ENCODE measurements at regions not wholly inside any gene's neighbourhood (a gene's known extent, or its start where the extent isn't known, plus 50 kb on each side); places are given as distances from the start of the nearest gene placed in this dataset.

DNA sequence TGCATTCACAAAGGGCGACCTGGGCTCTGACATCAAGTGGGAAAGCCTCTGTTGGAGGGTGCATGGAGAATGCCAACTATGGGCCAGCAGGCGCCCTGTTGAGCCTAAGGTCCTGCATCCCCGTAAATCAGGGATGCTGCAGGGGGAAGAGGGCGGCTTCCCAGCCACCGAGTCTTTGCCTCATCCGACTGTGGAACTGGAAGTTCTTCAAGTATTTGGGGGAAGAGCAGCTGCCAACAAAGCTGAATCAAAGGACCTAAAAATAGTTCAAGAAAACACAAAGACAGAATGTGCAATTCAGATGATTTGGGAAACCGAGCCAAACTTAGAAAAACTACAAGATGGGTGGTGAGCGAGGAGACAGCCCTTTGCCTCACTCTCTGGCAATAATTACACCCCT is 281.1 kb upstream of the MGAT5 start:
- TF ChIP-seq CTCF (IDR thresholded peaks at IDR 0.05) = no peak
- no peak for TF ChIP-seq EP300 (IDR thresholded peaks at IDR 0.05; ENCODE audit: borderline replicate concordance in 1 of 2, low read depth in 1 of 2, low read length in 1 of 2)
- no peak for TF ChIP-seq MAX (IDR thresholded peaks at IDR 0.05; ENCODE audit: low read depth)
- no peak for TF ChIP-seq FOXM1 (IDR thresholded peaks at IDR 0.05; ENCODE audit: low read depth)
- TF ChIP-seq ELF1 (IDR thresholded peaks at IDR 0.05) = no peak
- TF ChIP-seq TCF12 (IDR thresholded peaks at IDR 0.05) = no peak
- no peak for TF ChIP-seq USF2 (IDR thresholded peaks at IDR 0.05; ENCODE audit: borderline replicate concordance, low read depth, low read length)
- no peak for TF ChIP-seq NRF1 (IDR thresholded peaks at IDR 0.05; ENCODE audit: low read depth, low read length)
- TF ChIP-seq, protein P1, sequence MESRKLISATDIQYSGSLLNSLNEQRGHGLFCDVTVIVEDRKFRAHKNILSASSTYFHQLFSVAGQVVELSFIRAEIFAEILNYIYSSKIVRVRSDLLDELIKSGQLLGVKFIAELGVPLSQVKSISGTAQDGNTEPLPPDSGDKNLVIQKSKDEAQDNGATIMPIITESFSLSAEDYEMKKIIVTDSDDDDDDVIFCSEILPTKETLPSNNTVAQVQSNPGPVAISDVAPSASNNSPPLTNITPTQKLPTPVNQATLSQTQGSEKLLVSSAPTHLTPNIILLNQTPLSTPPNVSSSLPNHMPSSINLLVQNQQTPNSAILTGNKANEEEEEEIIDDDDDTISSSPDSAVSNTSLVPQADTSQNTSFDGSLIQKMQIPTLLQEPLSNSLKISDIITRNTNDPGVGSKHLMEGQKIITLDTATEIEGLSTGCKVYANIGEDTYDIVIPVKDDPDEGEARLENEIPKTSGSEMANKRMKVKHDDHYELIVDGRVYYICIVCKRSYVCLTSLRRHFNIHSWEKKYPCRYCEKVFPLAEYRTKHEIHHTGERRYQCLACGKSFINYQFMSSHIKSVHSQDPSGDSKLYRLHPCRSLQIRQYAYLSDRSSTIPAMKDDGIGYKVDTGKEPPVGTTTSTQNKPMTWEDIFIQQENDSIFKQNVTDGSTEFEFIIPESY (IDR thresholded peaks at IDR 0.05; ENCODE audit: borderline replicate concordance, low read depth) = no peak
- TF ChIP-seq POLR2AphosphoS5 (IDR thresholded peaks at IDR 0.05; ENCODE audit: low read depth, low read length) = no peak
- TF ChIP-seq USF1 (IDR thresholded peaks at IDR 0.05; ENCODE audit: borderline replicate concordance, low read depth) = no peak
- no peak for TF ChIP-seq GATA2 (CRISPR knock-in tag; IDR thresholded peaks at IDR 0.05)
- no peak for TF ChIP-seq SMC3 (IDR thresholded peaks at IDR 0.05; ENCODE audit: low read depth, low read length)
- no peak for TF ChIP-seq FOXJ3 (CRISPR knock-in tag; IDR thresholded peaks at IDR 0.05)
- TF ChIP-seq RCOR1 (IDR thresholded peaks at IDR 0.05; ENCODE audit: low read length) = no peak
- TF ChIP-seq GABPA (IDR thresholded peaks at IDR 0.05; ENCODE audit: low read depth) = no peak
- no peak for TF ChIP-seq TAF1 (IDR thresholded peaks at IDR 0.05; ENCODE audit: borderline replicate concordance, low read depth, low read length)
- TF ChIP-seq YY1 (IDR thresholded peaks at IDR 0.05; ENCODE audit: low read depth) = no peak
- TF ChIP-seq MXI1 (IDR thresholded peaks at IDR 0.05; ENCODE audit: low read depth, low read length) = no peak
- no peak for TF ChIP-seq CHD2 (IDR thresholded peaks at IDR 0.05; ENCODE audit: low read length, partially characterized antibody)
- Histone ChIP-seq H3K4me1 (ENCODE audit: control insufficient read depth in 1 of 2, insufficient read depth in 2 of 2, low read depth in 1 of 2, low read length in 1 of 2) (no peaks in the 10 kb centered on the region), H3F3A (replicated peaks; ENCODE audit: insufficient read depth) (no peaks in the 10 kb centered on the region), H3K4me2 (no peak overlapping the region), H3K4me3 (ENCODE audit: low read depth in 2 of 2, low read length in 1 of 2) (no peak overlapping the region), H3K27me3 (ENCODE audit: insufficient read depth) (no peaks in the 10 kb centered on the region), H4K20me1 (ENCODE audit: insufficient read depth) (no peaks in the 10 kb centered on the region), H3K27ac (ENCODE audit: low read depth in 2 of 2, low read length in 1 of 2) (no peak overlapping the region), H3K9ac (no peak overlapping the region), H3K36me3 (replicated peaks in 1 of 2; ENCODE audit: control insufficient read depth in 1 of 2, insufficient read depth in 2 of 2, low read length in 1 of 2) (no peaks in the 10 kb centered on the region), H3K9me2 (no peaks in the 10 kb centered on the region), H2AFZ (ENCODE audit: low read depth) (no peak overlapping the region), H3K9me3 (no peaks in the 10 kb centered on the region), H3K79me2 (ENCODE audit: insufficient read depth) (no peaks in the 10 kb centered on the region)
- DNase-seq = no peak
- ChIA-PET CTCF (no interaction called here), POLR2A (no interaction called here)
- 23% methylated on average over 8 of the region's 8 CpGs for WGBS (ENCODE audit: low lambda C conversion rate)
